Natural killer cell (primary cell): ENCODE measurements at regions not wholly inside any gene's neighbourhood (a gene's known extent, or its start where the extent isn't known, plus 50 kb on each side); places are given as distances from the start of the nearest gene placed in this dataset.

Experiments
- ATAC-seq, 3 donors: fragments of 150-1000 bp in 2 of 3; fragments of 200-7000 bp in 1 of 3; cut with Tn5 transposase; 1 replicate in 1 of 3; 2 replicates in 2 of 3; pipeline ENCODE4 v1.10.0; 2021; ENCODE audit warnings: mild to moderate bottlenecking in 2 of 3, moderate library complexity in 2 of 3
- DNase-seq, 2 donors: peaks; one replicate each; pipeline versions ENCODE4 v3.0.0 to v3.0.0-alpha.2; 2013 to 2021; ENCODE audit warnings: mixed read lengths in 1 of 2
- H3K27ac ChIP-seq: one replicate; pipeline ENCODE4 v1.5.1; 2013; ENCODE audit warnings: mild to moderate bottlenecking, low read length
- H3K27me3 ChIP-seq: one replicate; pipeline ENCODE4 v1.6.1; 2013; ENCODE audit warnings: low read length; ENCODE audit not compliant: control insufficient read depth, insufficient read depth
- H3K36me3 ChIP-seq: one replicate; pipeline ENCODE4 v1.6.1; 2013; ENCODE audit warnings: low read length; ENCODE audit not compliant: control insufficient read depth, insufficient read depth
- H3K4me1 ChIP-seq: one replicate; pipeline ENCODE4 v1.6.1; 2013; ENCODE audit warnings: low read length; ENCODE audit not compliant: control insufficient read depth, insufficient read depth
- H3K4me3 ChIP-seq: one replicate; pipeline ENCODE4 v1.5.1; 2013; ENCODE audit warnings: low read length
- H3K9me3 ChIP-seq: one replicate; pipeline ENCODE4 v1.6.1; 2013; ENCODE audit warnings: low read length; ENCODE audit not compliant: control insufficient read depth, insufficient read depth
- H3K27ac Mint-ChIP-seq, 2 donors: one replicate each; pipeline ENCODE4 v1.8.0; 2022; ENCODE audit warnings: mild to moderate bottlenecking in 2 of 2, mixed read lengths in 2 of 2, moderate library complexity in 1 of 2
- H3K27me3 Mint-ChIP-seq, 2 donors: one replicate each; pipeline ENCODE4 v1.8.0; 2022; ENCODE audit warnings: low read depth in 2 of 2, mixed read lengths in 2 of 2
- H3K36me3 Mint-ChIP-seq: one replicate; pipeline ENCODE4 v1.8.0; 2022; ENCODE audit warnings: mixed read lengths
- H3K4me1 Mint-ChIP-seq, 2 donors: one replicate each; pipeline ENCODE4 v1.8.0; 2022; ENCODE audit warnings: mixed read lengths in 2 of 2
- H3K4me3 Mint-ChIP-seq: one replicate; pipeline ENCODE4 v1.8.0; 2022; ENCODE audit warnings: mild to moderate bottlenecking, moderate library complexity, mixed read lengths
- H3K9me3 Mint-ChIP-seq, 2 donors: one replicate each; pipeline ENCODE4 v1.8.0; 2022; ENCODE audit warnings: mixed read lengths in 2 of 2
- CTCF ChIP-seq: fragments of 200-600 bp; IDR thresholded peaks from one replicate; pipeline ENCODE4 v1.8.0; 2022; ENCODE audit warnings: antibody characterized with exemption
- WGBS: methylation state at CpG from one replicate; pipeline ENCODE4 v1.1.7; 2013; ENCODE audit warnings: missing lambda C conversion rate; ENCODE audit not compliant: insufficient coverage; 5-methylcytosine and 5-hydroxymethylcytosine counted together
- intact Hi-C: fragments of 100-400 bp; cut with micrococcal nuclease; formaldehyde crosslinking; loops from one replicate; pipeline ENCODE4 v1.14.2; 2022

GRCh38 chr13:34522808-34523207, 419.3 kb upstream of the NBEA start:
- 85% methylated on average over 4 of the region's 4 CpGs for WGBS
- Mint-ChIP-seq H3K4me3 (no peak overlapping the region), H3K27ac (no peak overlapping the region), H3K36me3 (no peaks in the 10 kb centered on the region), H3K9me3 (peaks cover 9 to 15% of the 10 kb centered on the region in 2 donors), H3K27me3 (no peaks in the 10 kb centered on the region), H3K4me1 (no peaks in the 10 kb centered on the region)
- Histone ChIP-seq H3K4me1 (no peaks in the 10 kb centered on the region), H3K27ac (no peak overlapping the region), H3K4me3 (no peak overlapping the region), H3K36me3 (no peaks in the 10 kb centered on the region), H3K9me3 (no peaks in the 10 kb centered on the region), H3K27me3 (no peaks in the 10 kb centered on the region)
- intact Hi-C loops = no loop called here
- DNase-seq (no peak), ATAC-seq (no peak)
- no peak for TF ChIP-seq CTCF

GRCh38 chr13:34523406-34523805, 418.7 kb upstream of the NBEA start:
- 82% methylated on average over 3 of the region's 3 CpGs for WGBS
- no peak for ATAC-seq
- Histone ChIP-seq H3K4me1 (no peaks in the 10 kb centered on the region), H3K9me3 (no peaks in the 10 kb centered on the region), H3K36me3 (no peaks in the 10 kb centered on the region), H3K4me3 (no peak overlapping the region), H3K27ac (no peak overlapping the region), H3K27me3 (no peaks in the 10 kb centered on the region)
- TF ChIP-seq CTCF = no peak
- Mint-ChIP-seq H3K9me3 (peaks cover 6 to 11% of the 10 kb centered on the region in 2 donors), H3K4me3 (no peak overlapping the region), H3K27ac (no peak overlapping the region), H3K4me1 (no peaks in the 10 kb centered on the region), H3K36me3 (no peaks in the 10 kb centered on the region), H3K27me3 (no peaks in the 10 kb centered on the region)
- intact Hi-C loops = no loop called here
- no peak for DNase-seq

GRCh38 chr13:34533941-34534340, 408.1 kb upstream of the NBEA start:
- WGBS = 79% methylated on average over 2 of the region's 2 CpGs
- no peaks in the 10 kb centered on the region for H3K36me3 Mint-ChIP-seq
- H3K27ac Mint-ChIP-seq = no peak overlapping the region
- Histone ChIP-seq H3K9me3 (peaks cover 7% of the 10 kb centered on the region), H3K27me3 (no peaks in the 10 kb centered on the region), H3K4me1 (no peaks in the 10 kb centered on the region), H3K27ac (no peak overlapping the region), H3K36me3 (no peaks in the 10 kb centered on the region), H3K4me3 (no peak overlapping the region)
- H3K4me3 Mint-ChIP-seq = no peak overlapping the region
- DNase-seq (no peak), ATAC-seq (no peak)
- H3K27me3 Mint-ChIP-seq = no peaks in the 10 kb centered on the region
- H3K4me1 Mint-ChIP-seq = no peaks in the 10 kb centered on the region
- intact Hi-C loops = no loop called here
- peaks cover 8 to 20% of the 10 kb centered on the region in 2 donors for H3K9me3 Mint-ChIP-seq
- TF ChIP-seq CTCF = no peak

GRCh38 chr13:34542321-34542720, 399.7 kb upstream of the NBEA start:
- H3K4me3 ChIP-seq = no peak overlapping the region
- Mint-ChIP-seq H3K4me1 (no peaks in the 10 kb centered on the region), H3K4me3 (no peak overlapping the region), H3K36me3 (no peaks in the 10 kb centered on the region), H3K27me3 (no peaks in the 10 kb centered on the region), H3K27ac (no peak overlapping the region), H3K9me3 (peaks cover 6 to 12% of the 10 kb centered on the region in 2 donors)
- ATAC-seq = no peak
- 86% methylated on average over 3 of the region's 4 CpGs for WGBS
- H3K27me3 ChIP-seq = no peaks in the 10 kb centered on the region
- H3K27ac ChIP-seq = no peak overlapping the region
- intact Hi-C loops = no loop called here
- no peaks in the 10 kb centered on the region for H3K4me1 ChIP-seq
- no peak for TF ChIP-seq CTCF
- H3K9me3 ChIP-seq = no peaks in the 10 kb centered on the region
- no peaks in the 10 kb centered on the region for H3K36me3 ChIP-seq
- no peak for DNase-seq
